CD8-positive, alpha-beta memory T cell (primary cell): ENCODE measurements at regions not wholly inside any gene's neighbourhood (a gene's known extent, or its start where the extent isn't known, plus 50 kb on each side); places are given as distances from the start of the nearest gene placed in this dataset.
"Not testable (repeated sequence)": the region's sequence is repeated elsewhere in the genome, so short reads cannot be mapped to it uniquely, and the experiment has no call there.

Experiments used
- CTCF ChIA-PET: fragments of 350-600 bp; sonication (Branson Sonifier 250); formaldehyde crosslinking; loops from one replicate; lab custom pipeline; 2021; ENCODE audit warnings: antibody characterized with exemption; lab: Charles Lee
- POLR2A ChIA-PET: fragments of 350-600 bp; sonication (Branson Sonifier 250); formaldehyde crosslinking; loops from one replicate; lab custom pipeline; 2021; ENCODE audit warnings: antibody characterized with exemption; lab: Charles Lee
- DNase-seq, 5 donors: peaks; one replicate each; pipeline versions ENCODE4 v3.0.0 to v3.0.0-alpha.2; 2020 to 2022; ENCODE audit warnings: mixed read lengths in 1 of 5
- H3K27ac ChIP-seq: one replicate; pipeline ENCODE4 v1.7.0; 2013; ENCODE audit warnings: low read depth, mild to moderate bottlenecking, low read length, moderate library complexity
- H3K27me3 ChIP-seq: 2 replicates; pipeline ENCODE4 v1.7.0; 2013; ENCODE audit warnings: low read length, mild to moderate bottlenecking; ENCODE audit not compliant: insufficient read depth, poor library complexity, severe bottlenecking
- H3K36me3 ChIP-seq: 2 replicates; pipeline ENCODE4 v1.7.0; 2013; ENCODE audit warnings: mild to moderate bottlenecking, low read length, moderate library complexity; ENCODE audit not compliant: insufficient read depth
- H3K4me1 ChIP-seq: 2 replicates; pipeline ENCODE4 v1.7.0; 2013; ENCODE audit warnings: mild to moderate bottlenecking, low read length, moderate library complexity; ENCODE audit not compliant: insufficient read depth
- H3K4me3 ChIP-seq: 2 replicates; pipeline ENCODE4 v1.7.0; 2013; ENCODE audit warnings: mild to moderate bottlenecking, low read length
- H3K9me3 ChIP-seq: 2 replicates; pipeline ENCODE4 v1.7.0; 2013; ENCODE audit warnings: mild to moderate bottlenecking, low read length
- H3K27ac Mint-ChIP-seq, 8 donors: one replicate each; pipeline ENCODE4 v1.8.0; 2020 to 2021; ENCODE audit warnings: mixed read lengths in 8 of 8, mild to moderate bottlenecking in 6 of 8, inconsistent platforms in 3 of 8, moderate library complexity in 3 of 8
- H3K27me3 Mint-ChIP-seq, 2 donors: one replicate each; pipeline ENCODE4 v1.8.0; 2020 to 2021; ENCODE audit warnings: mixed read lengths in 2 of 2, mild to moderate bottlenecking in 1 of 2, moderate library complexity in 1 of 2
- H3K36me3 Mint-ChIP-seq, 3 donors: one replicate each; pipeline ENCODE4 v1.8.0; 2020 to 2021; ENCODE audit warnings: mixed read lengths in 3 of 3, inconsistent platforms in 1 of 3, mild to moderate bottlenecking in 1 of 3
- H3K4me1 Mint-ChIP-seq, 3 donors: one replicate each; pipeline ENCODE4 v1.8.0; 2020 to 2021; ENCODE audit warnings: mixed read lengths in 3 of 3, inconsistent platforms in 1 of 3, mild to moderate bottlenecking in 1 of 3
- H3K4me3 Mint-ChIP-seq, 7 donors: one replicate each; pipeline ENCODE4 v1.8.0; 2020 to 2021; ENCODE audit warnings: mixed read lengths in 7 of 7, mild to moderate bottlenecking in 6 of 7, moderate library complexity in 4 of 7, inconsistent platforms in 2 of 7
- H3K9me3 Mint-ChIP-seq, 5 donors: one replicate each; pipeline ENCODE4 v1.8.0; 2020 to 2022; ENCODE audit warnings: mixed read lengths in 5 of 5, mild to moderate bottlenecking in 3 of 5, moderate library complexity in 2 of 5, inconsistent platforms in 1 of 5

DNA sequence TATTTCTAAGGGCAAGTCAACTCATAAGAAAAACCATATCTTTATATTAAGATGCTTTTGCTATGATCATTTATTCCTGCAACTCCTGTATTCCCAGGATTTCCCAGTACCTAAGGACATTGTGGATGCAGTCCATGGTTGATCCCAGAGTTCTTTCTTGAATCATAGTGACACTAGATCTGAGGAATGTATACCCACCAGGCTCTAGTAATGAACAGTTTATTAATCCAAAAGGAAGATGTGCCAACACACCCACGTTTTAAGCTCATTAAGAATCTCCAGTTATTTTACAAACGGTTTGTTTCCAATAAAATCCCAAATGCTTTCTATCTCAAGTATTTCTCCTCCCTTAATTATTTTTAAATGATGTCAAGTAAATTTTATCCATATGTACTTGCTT is 210.8 kb upstream of the ZEB2 start:
- H3K9me3 Mint-ChIP-seq = peaks cover 0 to 4% (median 0%) of the 10 kb centered on the region in 5 donors
- no peaks in the 10 kb centered on the region for H3K36me3 Mint-ChIP-seq
- ChIA-PET POLR2A (no interaction called here), CTCF (no interaction called here)
- Histone ChIP-seq H3K27me3 (no peaks in the 10 kb centered on the region), H3K4me1 (no peaks in the 10 kb centered on the region), H3K27ac (no peak overlapping the region), H3K9me3 (no peaks in the 10 kb centered on the region), H3K4me3 (no peak overlapping the region), H3K36me3 (no peaks in the 10 kb centered on the region)
- no peaks in the 10 kb centered on the region for H3K4me1 Mint-ChIP-seq
- peaks cover 0 to 3% of the 10 kb centered on the region in 2 donors for H3K27me3 Mint-ChIP-seq
- H3K4me3 Mint-ChIP-seq = no peak overlapping the region
- DNase-seq = no peak
- H3K27ac Mint-ChIP-seq = no peak overlapping the region

DNA sequence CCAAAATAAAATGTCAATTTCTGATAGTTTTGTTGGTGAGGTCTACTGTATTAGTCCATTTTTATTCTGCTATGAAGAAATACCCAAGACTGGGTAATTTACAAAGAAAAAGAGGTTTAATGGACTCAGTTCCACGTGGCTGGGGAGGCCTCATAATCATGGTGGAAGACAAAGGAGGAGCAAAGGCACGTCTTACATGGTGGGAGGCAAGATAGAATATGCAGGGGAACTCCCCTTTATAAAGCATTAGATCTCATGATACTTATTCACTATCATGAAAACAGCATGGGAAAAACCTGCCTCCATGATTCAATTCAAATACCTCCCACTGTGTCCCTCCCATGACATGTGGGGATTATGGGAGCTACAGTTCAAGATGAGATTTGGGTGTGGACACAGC is 204.5 kb upstream of the ZEB2 start:
- H3K4me1 Mint-ChIP-seq, H3K27ac ChIP-seq, H3K27me3 Mint-ChIP-seq, CTCF ChIA-PET, H3K4me3 Mint-ChIP-seq, H3K36me3 Mint-ChIP-seq, POLR2A ChIA-PET, H3K4me1 ChIP-seq, H3K9me3 Mint-ChIP-seq, H3K4me3 ChIP-seq, H3K27me3 ChIP-seq, DNase-seq, H3K36me3 ChIP-seq, H3K27ac Mint-ChIP-seq, H3K9me3 ChIP-seq: not testable (repeated sequence)

DNA sequence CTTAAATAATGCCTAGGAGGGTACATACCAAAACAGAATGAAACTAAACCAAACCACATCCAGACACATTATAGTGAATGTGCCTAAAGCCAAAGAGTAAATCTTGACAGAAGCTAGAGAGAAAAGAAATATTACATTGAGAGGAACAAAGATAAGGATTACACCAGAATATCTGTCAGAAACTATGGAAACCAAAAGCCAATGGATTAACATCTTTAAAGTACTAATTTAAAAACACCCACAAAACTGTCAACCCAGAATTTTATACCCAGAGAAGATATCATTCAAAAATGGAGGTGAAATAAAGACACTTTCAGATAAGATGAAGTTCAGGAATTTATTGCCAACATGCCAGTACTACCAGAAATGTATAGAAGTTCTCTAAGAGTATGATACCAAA is 198.5 kb upstream of the ZEB2 start:
- Mint-ChIP-seq H3K9me3 (peaks cover 8 to 25% (median 21%) of the 10 kb centered on the region in 5 donors), H3K4me1 (no peaks in the 10 kb centered on the region), H3K27ac (no peak overlapping the region), H3K36me3 (peaks cover 0 to 17% (median 2%) of the 10 kb centered on the region in 3 donors), H3K4me3 (no peak overlapping the region), H3K27me3 (peaks cover 3 to 4% of the 10 kb centered on the region in 2 donors)
- H3K27ac ChIP-seq = no peak overlapping the region
- no peak overlapping the region for H3K4me3 ChIP-seq
- no peaks in the 10 kb centered on the region for H3K4me1 ChIP-seq
- no peak for DNase-seq
- H3K27me3 ChIP-seq = no peaks in the 10 kb centered on the region
- CTCF ChIA-PET = no interaction called here
- H3K36me3 ChIP-seq = no peaks in the 10 kb centered on the region
- POLR2A ChIA-PET = no interaction called here
- H3K9me3 ChIP-seq = no peaks in the 10 kb centered on the region

DNA sequence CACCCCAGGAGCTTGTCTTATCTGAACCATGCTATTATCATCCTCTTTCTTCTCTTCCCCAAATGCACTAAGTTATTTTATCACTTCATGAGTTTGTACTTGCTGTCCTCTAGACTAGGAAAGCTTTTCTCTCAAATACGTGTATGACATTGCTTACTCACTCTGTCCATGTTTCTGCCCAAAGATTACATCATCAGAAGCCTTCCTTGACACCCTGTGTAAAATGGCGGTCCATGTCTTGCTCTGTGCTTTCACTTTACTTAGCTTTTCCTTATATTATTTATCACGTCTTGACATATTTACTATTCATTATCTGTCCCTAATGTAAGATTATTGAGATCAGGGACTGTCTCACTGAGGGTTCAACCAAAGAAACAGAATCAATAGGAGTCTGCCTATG is 196.1 kb upstream of the ZEB2 start:
- Histone ChIP-seq H3K4me1 (no peaks in the 10 kb centered on the region), H3K4me3 (no peak overlapping the region), H3K27ac (no peak overlapping the region), H3K27me3 (no peaks in the 10 kb centered on the region), H3K36me3 (no peaks in the 10 kb centered on the region), H3K9me3 (no peaks in the 10 kb centered on the region)
- peaks cover 0 to 17% (median 2%) of the 10 kb centered on the region in 3 donors for H3K36me3 Mint-ChIP-seq
- ChIA-PET CTCF (no interaction called here), POLR2A (no interaction called here)
- no peak overlapping the region for H3K4me3 Mint-ChIP-seq
- peaks cover 3 to 4% of the 10 kb centered on the region in 2 donors for H3K27me3 Mint-ChIP-seq
- DNase-seq = no peak
- peaks cover 8 to 25% (median 21%) of the 10 kb centered on the region in 5 donors for H3K9me3 Mint-ChIP-seq
- no peak overlapping the region for H3K27ac Mint-ChIP-seq
- no peaks in the 10 kb centered on the region for H3K4me1 Mint-ChIP-seq

DNA sequence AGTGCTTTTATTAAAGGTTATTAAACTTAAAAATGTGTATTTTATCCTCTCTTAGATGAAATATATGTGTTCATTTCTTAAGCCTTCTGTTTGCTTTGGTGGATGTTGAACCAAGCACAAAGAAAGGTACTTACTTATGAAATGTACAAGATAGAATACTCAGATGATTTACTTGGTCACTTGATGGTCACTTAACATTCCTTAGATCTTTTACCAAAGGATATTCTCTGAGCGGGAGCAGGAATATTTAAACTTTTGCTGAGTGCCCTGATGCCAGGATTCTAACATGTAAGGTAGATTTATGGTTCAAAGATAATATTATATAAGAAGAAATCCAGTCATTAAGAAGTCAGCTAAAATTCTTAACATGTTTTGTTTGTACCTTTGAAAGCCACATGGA is 193.5 kb upstream of the ZEB2 start:
- H3K4me1 ChIP-seq = no peaks in the 10 kb centered on the region
- H3K4me1 Mint-ChIP-seq = no peaks in the 10 kb centered on the region
- POLR2A ChIA-PET = no interaction called here
- no peak overlapping the region for H3K27ac ChIP-seq
- no peak for DNase-seq
- H3K27me3 ChIP-seq = no peaks in the 10 kb centered on the region
- no peak overlapping the region for H3K27ac Mint-ChIP-seq
- peaks cover 6 to 18% (median 14%) of the 10 kb centered on the region in 5 donors for H3K9me3 Mint-ChIP-seq
- CTCF ChIA-PET = no interaction called here
- no peaks in the 10 kb centered on the region for H3K36me3 ChIP-seq
- peaks cover 0 to 12% (median 2%) of the 10 kb centered on the region in 3 donors for H3K36me3 Mint-ChIP-seq
- H3K4me3 ChIP-seq = no peak overlapping the region
- H3K4me3 Mint-ChIP-seq = no peak overlapping the region
- H3K9me3 ChIP-seq = no peaks in the 10 kb centered on the region
- H3K27me3 Mint-ChIP-seq = peaks cover 3 to 4% of the 10 kb centered on the region in 2 donors

DNA sequence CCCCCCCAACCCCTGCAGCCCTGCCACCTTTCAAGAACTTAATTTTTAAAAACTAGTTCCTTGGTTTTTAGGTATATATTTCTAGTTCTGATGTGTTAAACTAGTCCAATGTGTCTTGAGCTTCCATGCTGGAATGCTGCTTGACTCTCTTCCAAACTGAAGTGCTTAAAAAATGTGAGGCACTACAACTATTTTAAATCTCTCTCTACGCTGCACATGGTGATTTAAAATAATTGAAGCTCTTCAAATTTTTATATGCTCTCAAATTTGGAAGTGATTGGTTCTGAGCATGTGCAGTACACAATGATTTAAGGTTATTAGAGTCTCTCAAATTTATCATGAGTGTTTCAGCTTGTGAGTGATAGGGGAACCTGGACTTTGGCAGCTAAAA is 192.6 kb upstream of the ZEB2 start:
- Mint-ChIP-seq H3K4me3 (no peak overlapping the region), H3K9me3 (peaks cover 0 to 10% (median 6%) of the 10 kb centered on the region in 5 donors), H3K36me3 (peaks cover 0 to 3% (median 2%) of the 10 kb centered on the region in 3 donors), H3K27ac (no peak overlapping the region), H3K4me1 (no peaks in the 10 kb centered on the region), H3K27me3 (peaks cover 6 to 9% of the 10 kb centered on the region in 2 donors)
- no peak overlapping the region for H3K27ac ChIP-seq
- no peak overlapping the region for H3K4me3 ChIP-seq
- H3K4me1 ChIP-seq = no peaks in the 10 kb centered on the region
- H3K27me3 ChIP-seq = no peaks in the 10 kb centered on the region
- DNase-seq = no peak
- no peaks in the 10 kb centered on the region for H3K36me3 ChIP-seq
- POLR2A ChIA-PET = no interaction called here
- H3K9me3 ChIP-seq = no peaks in the 10 kb centered on the region
- CTCF ChIA-PET = no interaction called here

DNA sequence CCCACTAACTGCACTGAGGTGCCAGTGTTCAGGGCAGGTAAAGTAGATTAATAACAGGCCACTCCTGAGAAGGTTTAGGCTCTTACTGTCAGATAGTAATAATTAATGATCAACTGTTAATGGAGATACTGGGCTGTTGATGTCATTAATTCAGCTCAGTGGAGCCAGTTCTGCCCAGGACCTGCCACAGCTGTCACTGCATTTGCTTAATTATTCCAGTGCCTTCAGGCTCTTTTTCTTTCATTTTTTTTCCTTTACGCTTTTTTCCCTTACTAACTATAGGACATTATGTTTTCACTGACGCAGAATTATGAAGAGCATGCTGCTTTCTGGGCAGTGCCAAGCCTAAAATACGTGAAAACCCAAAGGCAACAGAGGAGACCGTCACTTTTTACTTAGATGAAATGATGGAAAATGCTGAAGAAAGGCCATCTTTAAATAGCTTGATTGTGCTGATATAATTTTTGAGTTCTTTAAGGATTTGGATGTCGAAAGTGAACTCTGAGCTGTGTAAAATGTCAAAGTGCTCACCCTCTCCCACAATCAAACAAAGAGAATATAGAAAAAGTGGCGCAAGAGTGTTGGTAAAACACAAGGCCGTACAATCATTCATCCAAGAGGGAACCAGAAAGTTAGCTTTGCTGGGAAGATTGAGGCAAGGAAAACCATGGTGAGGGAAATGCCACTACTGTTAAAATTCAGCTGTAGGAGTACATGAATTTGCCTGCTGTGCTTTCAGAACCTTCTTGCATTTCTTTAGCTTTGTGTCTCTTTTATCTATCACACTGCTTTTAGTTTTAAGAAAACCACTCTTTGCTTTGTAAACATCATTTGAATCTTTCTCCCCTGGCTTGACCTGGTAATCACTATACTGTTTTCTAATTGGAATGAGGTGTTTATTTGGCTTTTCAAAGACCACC is 192.0 kb upstream of the ZEB2 start:
- H3K27ac ChIP-seq = no peak overlapping the region
- no peak for DNase-seq
- Mint-ChIP-seq H3K27me3 (peaks cover 6 to 13% of the 10 kb centered on the region in 2 donors), H3K27ac (no peak overlapping the region), H3K9me3 (peaks cover 0 to 4% (median 2%) of the 10 kb centered on the region in 5 donors), H3K4me3 (no peak overlapping the region), H3K4me1 (no peaks in the 10 kb centered on the region), H3K36me3 (peaks cover 0 to 2% (median 0%) of the 10 kb centered on the region in 3 donors)
- POLR2A ChIA-PET = no interaction called here
- H3K4me1 ChIP-seq = no peaks in the 10 kb centered on the region
- no peak overlapping the region for H3K4me3 ChIP-seq
- CTCF ChIA-PET = no interaction called here
- no peaks in the 10 kb centered on the region for H3K9me3 ChIP-seq
- no peaks in the 10 kb centered on the region for H3K36me3 ChIP-seq
- H3K27me3 ChIP-seq = no peaks in the 10 kb centered on the region

DNA sequence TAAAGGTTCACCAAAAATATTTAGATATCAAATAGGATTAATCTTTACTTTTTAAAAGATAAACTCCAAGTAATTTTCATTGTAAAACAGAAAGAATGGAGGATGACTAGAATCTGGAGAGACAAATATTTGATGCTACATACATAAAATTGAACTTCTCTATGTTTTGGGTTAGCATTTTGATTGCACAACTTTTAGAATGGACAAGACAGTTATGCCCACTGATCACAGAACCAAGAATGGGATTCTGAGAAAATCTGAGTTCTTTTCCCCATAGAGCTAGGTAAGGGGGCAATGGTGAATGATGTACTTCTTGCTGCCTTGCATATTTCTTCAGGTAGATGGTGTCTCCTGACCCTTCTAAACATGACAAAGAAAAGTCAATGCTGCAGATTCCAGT is 191.2 kb upstream of the ZEB2 start:
- Histone ChIP-seq H3K27ac (no peak overlapping the region), H3K9me3 (no peaks in the 10 kb centered on the region), H3K4me3 (no peak overlapping the region), H3K36me3 (no peaks in the 10 kb centered on the region), H3K4me1 (no peaks in the 10 kb centered on the region), H3K27me3 (no peaks in the 10 kb centered on the region)
- Mint-ChIP-seq H3K9me3 (no peaks in the 10 kb centered on the region), H3K36me3 (no peaks in the 10 kb centered on the region), H3K27me3 (peaks cover 3 to 20% of the 10 kb centered on the region in 2 donors), H3K4me1 (no peaks in the 10 kb centered on the region), H3K4me3 (no peak overlapping the region), H3K27ac (no peak overlapping the region)
- CTCF ChIA-PET = no interaction called here
- no peak for DNase-seq
- POLR2A ChIA-PET = no interaction called here
